ENCODE measurements at regions not wholly inside any gene's neighbourhood (a gene's known extent, or its start where the extent isn't known, plus 50 kb on each side); places are given as distances from the start of the nearest gene placed in this dataset.
"Not testable (repeated sequence)": the region's sequence is repeated elsewhere in the genome, so short reads cannot be mapped to it uniquely, and the experiment has no call there.

GRCh38 chrY:12212394-12212793, 488.6 kb upstream of the USP9Y start:
- DNase-seq (ENCODE audit: low read depth in 2 of 2), result no peak

DNA sequence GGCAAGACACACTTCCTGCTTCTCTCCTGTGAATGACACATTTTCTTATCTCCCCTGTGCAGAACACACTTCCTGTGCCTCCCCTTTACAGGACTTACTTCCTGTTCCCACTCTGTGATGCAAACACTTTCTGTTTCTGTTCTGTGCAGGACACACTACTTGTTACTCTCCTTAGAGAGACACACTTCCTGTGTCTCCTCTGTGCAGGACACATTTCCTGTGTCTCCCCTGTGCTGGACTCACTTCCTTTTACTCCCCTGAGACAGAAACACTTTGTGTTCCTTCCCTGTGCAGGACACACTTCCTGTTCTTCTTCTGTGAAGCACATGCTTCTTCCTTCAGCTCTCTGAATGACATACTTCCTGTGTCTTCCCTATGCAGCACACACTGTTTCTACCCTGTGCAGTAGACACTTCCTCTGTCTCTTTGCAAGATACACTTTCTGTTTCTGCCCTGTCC, 485.4 kb upstream of the USP9Y start:
- no peak for DNase-seq (ENCODE audit: low read depth in 2 of 2)

DNA sequence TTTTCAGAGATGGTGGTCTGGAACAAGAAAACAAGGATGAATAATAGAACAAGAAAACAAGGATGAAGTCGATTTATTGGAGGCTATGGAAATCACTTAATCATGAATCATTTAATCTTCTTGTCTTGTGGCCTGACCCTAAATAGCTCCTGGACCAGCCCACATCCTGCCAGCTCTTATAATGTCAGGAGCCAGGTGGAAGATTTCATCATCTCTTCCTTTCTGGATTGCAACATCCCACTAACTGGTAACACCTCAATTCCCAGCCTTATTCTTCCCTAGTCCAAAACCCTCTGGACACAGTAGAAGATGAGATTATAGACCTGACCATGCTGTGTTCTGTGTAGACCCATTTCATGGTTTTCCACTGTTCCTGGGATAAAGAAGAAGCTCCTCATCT, 470.1 kb upstream of the USP9Y start:
- no peak for DNase-seq (ENCODE audit: low read depth in 2 of 2)

DNA sequence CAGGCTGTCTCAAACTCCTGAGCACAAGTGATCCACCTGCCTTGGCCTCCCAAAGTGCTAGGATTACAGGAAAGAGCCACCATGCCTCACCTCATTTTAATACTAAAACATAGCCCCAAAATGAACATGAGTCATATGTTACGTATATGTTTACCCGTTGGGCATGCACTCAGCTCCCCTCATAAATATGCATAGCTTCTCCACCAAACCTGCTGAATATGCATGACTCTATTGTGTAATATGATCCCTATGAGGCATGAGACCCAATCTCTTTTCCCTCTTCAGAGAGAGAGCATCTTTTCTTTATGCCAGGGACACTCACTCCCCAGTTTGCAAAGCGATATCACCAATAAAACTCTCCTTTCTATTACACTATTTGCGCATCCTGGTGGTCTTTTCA, 464.6 kb upstream of the USP9Y start:
- DNase-seq (ENCODE audit: low read depth in 2 of 2), result no peak

DNA sequence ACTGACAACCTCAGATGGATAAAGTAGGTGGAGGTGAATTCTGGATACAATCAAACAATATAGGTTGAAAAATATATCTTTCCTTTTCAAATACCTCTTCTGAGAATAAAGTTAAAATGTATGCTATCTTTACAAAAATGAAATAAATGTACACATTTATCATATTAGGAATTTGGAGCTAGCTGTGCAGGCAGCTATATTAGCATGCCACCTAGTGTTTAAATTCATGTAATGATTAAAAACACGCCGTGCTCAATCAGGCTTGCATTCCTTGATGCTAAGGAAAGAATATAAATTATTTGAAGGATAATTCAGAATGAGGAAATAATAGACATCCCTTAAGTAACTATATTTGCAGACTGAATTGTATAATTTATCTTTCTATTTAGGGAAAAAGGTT, 460.7 kb upstream of the USP9Y start:
- not testable (repeated sequence) for DNase-seq (ENCODE audit: low read depth in 2 of 2)

GRCh38 chrY:12244146-12244545, 456.9 kb upstream of the USP9Y start:
- DNase-seq (ENCODE audit: low read depth in 2 of 2), result no peak

GRCh38 chrY:12253756-12254155, 447.3 kb upstream of the USP9Y start:
- DNase-seq (ENCODE audit: low read depth in 2 of 2), result no peak

GRCh38 chrY:12271162-12271561, 429.9 kb upstream of the USP9Y start:
- DNase-seq (ENCODE audit: low read depth in 2 of 2), result no peak

DNA sequence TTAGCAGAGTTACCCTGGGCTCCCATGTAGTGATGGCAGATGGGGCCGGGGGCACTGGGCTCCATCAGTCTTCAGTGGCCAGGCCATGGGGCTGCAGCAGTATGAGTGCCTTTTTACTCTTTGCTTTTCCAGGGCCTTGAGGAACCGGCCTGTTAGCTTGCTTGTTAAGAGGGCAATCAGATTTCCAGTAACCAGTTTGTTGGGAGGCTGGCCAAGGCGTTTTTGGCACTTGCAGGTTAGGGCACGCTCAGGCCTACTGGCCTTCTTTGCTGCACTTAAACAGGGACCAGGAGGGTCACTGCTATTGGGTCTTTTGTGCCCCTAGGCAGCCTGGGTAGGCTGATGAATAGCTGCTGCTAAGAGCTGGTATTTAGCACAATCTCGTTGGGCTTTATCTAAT, 415.4 kb upstream of the USP9Y start:
- no peak for DNase-seq (ENCODE audit: low read depth in 2 of 2)

DNA sequence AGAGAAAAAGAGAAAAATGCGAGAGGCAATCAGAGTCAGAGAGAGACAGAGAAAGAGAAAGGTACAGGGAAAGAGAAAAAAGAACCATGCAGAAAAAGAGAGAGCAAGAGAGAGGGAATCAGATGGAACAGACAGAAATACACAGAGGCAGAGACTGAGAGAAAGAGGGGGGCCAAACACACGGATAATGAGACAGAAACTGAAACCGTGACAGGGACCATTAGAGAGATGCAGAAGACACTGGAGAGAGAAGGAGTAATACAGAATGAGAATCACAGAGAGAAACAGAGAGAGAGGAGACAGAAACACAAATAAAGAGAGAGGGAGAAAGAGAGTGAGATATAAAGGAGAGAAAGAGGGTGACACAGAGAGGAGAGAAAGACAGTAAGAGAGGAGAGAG, 412.1 kb upstream of the USP9Y start:
- no peak for DNase-seq (ENCODE audit: low read depth in 2 of 2)

DNA sequence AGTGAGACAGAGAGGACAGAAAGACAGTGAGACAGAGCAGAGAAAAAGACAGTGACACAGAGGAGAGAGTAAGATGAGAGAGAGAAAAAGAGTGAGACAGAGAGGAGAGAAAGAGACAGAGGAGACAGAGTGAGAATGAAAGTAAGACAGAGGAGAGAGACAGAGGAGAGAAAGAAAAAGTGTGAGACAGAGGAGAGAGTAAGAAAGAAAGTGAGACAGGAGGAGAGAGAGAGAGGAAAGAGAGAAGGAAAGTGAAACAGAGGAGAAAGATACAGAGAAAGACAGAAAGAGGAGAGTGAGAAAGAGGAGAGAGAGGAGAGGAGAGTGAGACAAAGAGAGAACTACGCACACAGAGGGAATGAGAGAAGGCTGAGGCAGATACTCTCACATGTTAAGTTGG, 411.6 kb upstream of the USP9Y start:
- DNase-seq (ENCODE audit: low read depth in 2 of 2), result no peak

DNA sequence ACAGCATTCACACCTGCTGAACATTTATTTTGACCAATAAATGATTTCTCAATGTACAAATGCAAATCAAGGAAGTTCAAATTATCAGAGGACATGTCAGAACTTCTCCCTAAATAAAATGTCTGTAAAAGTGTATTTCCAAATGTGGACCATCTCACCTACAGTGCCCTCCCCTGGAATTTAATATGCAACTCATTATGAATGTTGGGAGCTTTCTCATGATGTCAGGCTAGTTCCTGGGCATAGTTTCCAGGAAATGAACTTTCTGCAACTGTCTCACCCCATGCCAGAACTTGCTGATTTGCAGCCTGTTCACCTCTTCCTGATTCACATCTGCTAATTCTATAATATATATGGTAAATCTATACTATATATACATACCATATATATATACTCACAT, 408.5 kb upstream of the USP9Y start:
- no peak for DNase-seq (ENCODE audit: low read depth in 2 of 2)

DNA sequence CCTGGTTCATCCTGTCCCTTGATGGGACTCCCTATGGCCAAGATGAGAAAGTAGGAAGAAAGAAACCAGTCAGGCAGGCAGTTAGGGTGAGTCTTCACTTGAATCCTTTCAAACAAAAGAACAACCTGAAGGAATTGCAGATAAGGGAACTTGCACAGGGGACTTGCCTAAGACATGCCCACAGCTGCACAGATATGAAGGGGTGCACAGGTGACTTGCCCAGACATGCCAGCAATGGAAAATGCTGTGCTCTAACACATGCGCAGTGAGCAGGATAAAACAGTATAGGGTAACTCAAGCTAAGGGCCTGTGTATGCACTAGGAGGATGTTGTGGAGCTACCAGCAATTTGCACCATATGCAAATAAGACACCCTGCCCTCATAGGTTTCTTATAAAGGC, 404.6 kb upstream of the USP9Y start:
- DNase-seq (ENCODE audit: low read depth in 2 of 2), result no peak

GRCh38 chrY:12299796-12300195, 401.2 kb upstream of the USP9Y start:
- DNase-seq (ENCODE audit: low read depth in 2 of 2), result not testable (repeated sequence)

- no peak for DNase-seq (ENCODE audit: low read depth in 2 of 2)
Measured at GRCh38 chrY:12303464-12303863, 397.6 kb upstream of the USP9Y start.

DNA sequence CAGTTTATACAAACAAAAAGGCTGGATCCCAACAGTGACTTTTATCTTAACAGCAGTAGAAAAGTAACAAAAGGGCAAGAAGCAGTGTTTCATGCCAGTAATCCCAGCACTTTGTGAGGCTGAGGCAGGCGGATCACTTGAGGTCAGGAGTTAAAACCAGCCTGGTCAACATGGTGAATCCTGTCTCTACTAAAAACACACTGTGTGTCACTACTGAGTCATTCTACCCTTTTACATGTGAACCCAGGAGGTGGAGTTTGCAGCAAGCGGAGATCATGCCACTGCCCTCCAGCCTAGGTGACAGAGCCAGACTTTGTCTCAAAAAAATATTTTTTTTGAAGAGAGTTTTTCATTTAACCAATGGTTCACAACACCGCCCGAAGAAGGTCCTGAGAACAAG, 395.6 kb upstream of the USP9Y start:
- DNase-seq (ENCODE audit: low read depth in 2 of 2), result no peak

DNA sequence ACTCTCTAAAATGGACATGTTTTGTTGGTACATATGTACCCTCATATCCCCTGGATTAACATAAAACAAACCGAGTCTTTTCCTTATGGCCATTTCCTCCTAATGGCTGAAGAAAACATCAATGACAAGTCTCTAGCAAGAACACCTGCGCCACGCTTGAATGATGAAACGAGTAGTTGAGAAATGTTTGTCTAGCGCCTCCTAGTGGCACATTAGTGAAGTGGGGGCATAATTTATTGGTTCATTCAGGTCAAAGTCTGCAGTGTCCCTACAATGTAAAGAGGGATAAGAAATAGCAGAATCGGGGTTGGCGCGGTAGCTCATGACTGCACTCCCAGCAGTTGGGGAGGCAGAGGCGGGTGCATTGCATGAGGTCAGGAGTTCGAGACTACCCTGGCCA, 391.8 kb upstream of the USP9Y start:
- DNase-seq (ENCODE audit: low read depth in 2 of 2), result no peak

- DNase-seq (ENCODE audit: low read depth in 2 of 2), result no peak
Measured at GRCh38 chrY:12310832-12311231, 390.2 kb upstream of the USP9Y start.

GRCh38 chrY:12327751-12328150, 373.3 kb upstream of the USP9Y start:
- DNase-seq (ENCODE audit: low read depth in 2 of 2), result no peak

- DNase-seq (ENCODE audit: low read depth in 2 of 2), result not testable (repeated sequence)
Measured at GRCh38 chrY:12331917-12332316, 369.1 kb upstream of the USP9Y start.

- no peak for DNase-seq (ENCODE audit: low read depth in 2 of 2)
Measured at GRCh38 chrY:12343211-12343610, 357.8 kb upstream of the USP9Y start.

DNA sequence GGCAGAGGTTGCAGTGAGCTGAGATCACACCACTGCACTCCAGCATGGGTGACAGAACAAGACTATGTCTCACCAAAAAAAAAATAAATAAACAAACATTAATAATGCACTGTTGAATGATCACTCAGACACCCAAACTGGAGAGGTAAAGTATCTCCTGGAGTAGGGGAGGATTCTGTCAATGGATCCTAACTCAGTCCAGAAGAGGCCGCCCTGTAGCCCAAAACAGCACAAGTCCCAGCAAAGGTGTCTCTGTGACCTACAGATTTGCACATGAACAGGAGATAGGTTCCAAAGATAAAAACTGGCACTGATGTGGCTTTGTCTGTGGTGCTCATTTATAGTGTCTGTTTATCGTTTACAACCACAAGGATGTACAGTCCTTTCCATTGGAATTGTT, 352.9 kb upstream of the USP9Y start:
- no peak for DNase-seq (ENCODE audit: low read depth in 2 of 2)

- DNase-seq (ENCODE audit: low read depth in 2 of 2), result no peak
Measured at GRCh38 chrY:12357204-12357603, 343.8 kb upstream of the USP9Y start.

DNA sequence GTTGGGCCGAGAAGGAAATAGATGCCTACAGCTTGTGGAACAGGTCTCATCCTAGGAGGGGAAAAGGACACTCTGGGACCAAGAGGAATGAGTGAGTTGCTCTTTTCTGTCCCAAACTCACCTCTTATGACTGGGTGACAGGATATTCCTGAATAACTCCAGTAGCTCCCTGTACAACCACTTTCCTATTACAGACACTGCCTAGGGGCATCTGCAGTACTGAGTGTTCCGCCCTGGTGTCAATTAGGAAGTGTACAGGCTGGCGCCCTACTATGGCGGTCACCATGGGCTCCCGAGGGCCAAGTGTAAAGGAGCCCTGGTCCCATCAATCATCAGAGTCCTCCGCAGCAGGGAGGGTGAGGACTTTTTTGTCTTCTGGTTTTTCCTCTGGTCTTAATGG, 343.4 kb upstream of the USP9Y start:
- DNase-seq (ENCODE audit: low read depth in 2 of 2), result no peak

DNA sequence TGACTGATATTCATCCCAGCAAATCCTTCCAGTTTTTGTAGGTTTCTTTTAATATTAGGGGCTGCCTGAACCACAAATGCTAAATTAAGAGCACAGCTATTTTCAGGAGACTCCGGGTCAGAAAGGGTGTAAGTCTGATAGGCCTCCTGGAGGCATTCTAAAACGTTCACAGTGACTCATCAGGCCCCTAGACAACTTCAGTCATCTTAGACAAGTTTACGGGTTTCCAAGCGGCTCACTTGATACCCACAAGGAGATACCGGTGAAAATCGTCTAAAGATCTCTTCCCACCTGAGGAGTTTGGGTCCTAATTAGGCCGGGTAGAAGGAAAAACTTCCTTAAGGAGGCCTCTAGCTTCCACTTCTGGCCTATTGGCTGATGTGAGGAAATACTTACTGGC, 342.7 kb upstream of the USP9Y start:
- no peak for DNase-seq (ENCODE audit: low read depth in 2 of 2)

All from stimulated activated CD8-positive, alpha-beta memory T cell treated with anti-CD3 and anti-CD28 coated beads, Interleukin-7, amount 100 ng/mL, for 4 hours (primary cell).